Osteocyte (in vitro differentiated cells): ENCODE measurements at regions not wholly inside any gene's neighbourhood (a gene's known extent, or its start where the extent isn't known, plus 50 kb on each side); places are given as distances from the start of the nearest gene placed in this dataset.

ENCODE experiments used
- DNase-seq: peaks from one replicate; pipeline ENCODE4 v3.0.0; 2021; ENCODE audit warnings: mixed read lengths; ENCODE audit not compliant: unreplicated experiment; ENCODE audit errors: extremely low spot score
- H3K27ac Mint-ChIP-seq: one replicate; pipeline ENCODE4 v1.8.0; 2021; ENCODE audit warnings: mild to moderate bottlenecking, mixed read lengths; ENCODE audit not compliant: unreplicated experiment
- H3K27me3 Mint-ChIP-seq: one replicate; pipeline ENCODE4 v1.8.0; 2021; ENCODE audit warnings: mixed read lengths; ENCODE audit not compliant: unreplicated experiment
- H3K36me3 Mint-ChIP-seq: one replicate; pipeline ENCODE4 v1.8.0; 2021; ENCODE audit warnings: mixed read lengths; ENCODE audit not compliant: unreplicated experiment
- H3K4me1 Mint-ChIP-seq: one replicate; pipeline ENCODE4 v1.8.0; 2021; ENCODE audit warnings: mixed read lengths; ENCODE audit not compliant: unreplicated experiment
- H3K4me3 Mint-ChIP-seq: one replicate; pipeline ENCODE4 v1.8.0; 2021; ENCODE audit warnings: mild to moderate bottlenecking, moderate library complexity, mixed read lengths; ENCODE audit not compliant: unreplicated experiment
- H3K9me3 Mint-ChIP-seq: one replicate; pipeline ENCODE4 v1.8.0; 2021; ENCODE audit warnings: mixed read lengths; ENCODE audit not compliant: unreplicated experiment
- TF ChIP-seq, protein P1 (sequence below): fragments of 200-600 bp; sonication (generic); IDR thresholded peaks from 2 replicates; pipeline ENCODE4 v1.5.0; 2021; ENCODE audit warnings: antibody characterized with exemption, mild to moderate bottlenecking, moderate library complexity

DNA sequence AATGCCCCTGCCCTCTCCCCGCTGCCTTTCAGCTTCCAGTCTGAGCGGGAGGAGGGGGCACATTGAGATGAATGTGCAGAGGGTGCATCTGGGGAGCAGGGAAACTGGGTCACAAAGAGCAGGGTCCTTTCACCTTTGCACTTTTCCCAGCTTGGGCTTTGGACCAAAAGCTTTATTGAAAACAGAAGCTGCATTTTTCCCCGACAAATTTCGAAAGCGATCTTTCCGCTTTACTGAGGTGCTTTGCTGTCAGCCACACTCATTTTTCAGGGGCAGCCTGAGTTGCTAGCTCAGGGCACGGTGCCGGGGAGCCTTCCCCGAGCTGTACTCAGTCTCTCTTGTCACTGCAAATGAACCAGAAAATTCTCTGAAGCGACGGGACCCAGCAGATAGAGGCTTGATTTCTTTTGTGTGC lies 283.7 kb upstream of the SOX4 start:
- TF ChIP-seq, protein P1, sequence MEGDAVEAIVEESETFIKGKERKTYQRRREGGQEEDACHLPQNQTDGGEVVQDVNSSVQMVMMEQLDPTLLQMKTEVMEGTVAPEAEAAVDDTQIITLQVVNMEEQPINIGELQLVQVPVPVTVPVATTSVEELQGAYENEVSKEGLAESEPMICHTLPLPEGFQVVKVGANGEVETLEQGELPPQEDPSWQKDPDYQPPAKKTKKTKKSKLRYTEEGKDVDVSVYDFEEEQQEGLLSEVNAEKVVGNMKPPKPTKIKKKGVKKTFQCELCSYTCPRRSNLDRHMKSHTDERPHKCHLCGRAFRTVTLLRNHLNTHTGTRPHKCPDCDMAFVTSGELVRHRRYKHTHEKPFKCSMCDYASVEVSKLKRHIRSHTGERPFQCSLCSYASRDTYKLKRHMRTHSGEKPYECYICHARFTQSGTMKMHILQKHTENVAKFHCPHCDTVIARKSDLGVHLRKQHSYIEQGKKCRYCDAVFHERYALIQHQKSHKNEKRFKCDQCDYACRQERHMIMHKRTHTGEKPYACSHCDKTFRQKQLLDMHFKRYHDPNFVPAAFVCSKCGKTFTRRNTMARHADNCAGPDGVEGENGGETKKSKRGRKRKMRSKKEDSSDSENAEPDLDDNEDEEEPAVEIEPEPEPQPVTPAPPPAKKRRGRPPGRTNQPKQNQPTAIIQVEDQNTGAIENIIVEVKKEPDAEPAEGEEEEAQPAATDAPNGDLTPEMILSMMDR, result no peak
- Mint-ChIP-seq H3K4me1 (peaks cover 8% of the 10 kb centered on the region), H3K27me3 (peaks cover 9% of the 10 kb centered on the region), H3K4me3 (peak overlapping the region; percentile 70), H3K36me3 (no peaks in the 10 kb centered on the region), H3K9me3 (no peaks in the 10 kb centered on the region), H3K27ac (no peak overlapping the region)
- DNase-seq, result no peak

GRCh38 chr6:21310568-21311140 lies 282.9 kb upstream of the SOX4 start:
- no peaks in the 10 kb centered on the region for H3K9me3 Mint-ChIP-seq
- DNase-seq, result no peak
- H3K4me1 Mint-ChIP-seq, result peaks cover 8% of the 10 kb centered on the region
- no peak overlapping the region for H3K27ac Mint-ChIP-seq
- H3K4me3 Mint-ChIP-seq, result no peak overlapping the region
- no peaks in the 10 kb centered on the region for H3K36me3 Mint-ChIP-seq
- TF ChIP-seq, protein P1, result no peak
- peaks cover 9% of the 10 kb centered on the region for H3K27me3 Mint-ChIP-seq

GRCh38 chr6:21312118-21312517 lies 281.4 kb upstream of the SOX4 start:
- TF ChIP-seq, protein P1, result no peak
- H3K27ac Mint-ChIP-seq, result no peak overlapping the region
- no peaks in the 10 kb centered on the region for H3K9me3 Mint-ChIP-seq
- no peak overlapping the region for H3K4me3 Mint-ChIP-seq
- H3K36me3 Mint-ChIP-seq, result no peaks in the 10 kb centered on the region
- peaks cover 6% of the 10 kb centered on the region for H3K4me1 Mint-ChIP-seq
- peaks cover 9% of the 10 kb centered on the region for H3K27me3 Mint-ChIP-seq
- no peak for DNase-seq

DNA sequence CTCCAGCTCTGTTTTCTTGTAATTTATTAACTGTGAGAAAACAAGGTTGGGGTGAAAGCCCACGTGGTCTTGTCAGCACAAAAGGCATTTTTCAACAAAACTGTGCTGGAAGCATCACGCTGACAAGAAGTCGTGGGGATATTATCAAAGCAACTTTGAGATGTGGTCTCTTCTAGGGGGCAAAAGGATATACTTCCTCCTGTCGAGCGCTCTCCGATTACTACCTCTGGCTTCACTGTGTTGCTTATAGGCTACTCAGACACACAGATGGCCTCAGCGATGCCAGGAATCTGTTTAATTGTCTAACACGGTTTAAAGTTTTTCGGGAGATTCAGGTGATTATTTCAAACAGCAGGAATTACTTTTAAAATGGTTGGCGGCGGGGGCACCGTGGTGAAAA lies 275.9 kb upstream of the SOX4 start:
- Mint-ChIP-seq H3K4me3 (no peak overlapping the region), H3K27ac (no peak overlapping the region), H3K9me3 (peaks cover 4% of the 10 kb centered on the region), H3K36me3 (peaks cover 2% of the 10 kb centered on the region), H3K4me1 (peaks cover 1% of the 10 kb centered on the region), H3K27me3 (no peaks in the 10 kb centered on the region)
- TF ChIP-seq, protein P1, result no peak
- DNase-seq, result no peak

- DNase-seq, result no peak
- Mint-ChIP-seq H3K4me1 (peaks cover 1% of the 10 kb centered on the region), H3K4me3 (no peak overlapping the region), H3K27ac (no peak overlapping the region), H3K27me3 (no peaks in the 10 kb centered on the region), H3K36me3 (peaks cover 2% of the 10 kb centered on the region), H3K9me3 (peaks cover 4% of the 10 kb centered on the region)
- TF ChIP-seq, protein P1, result no peak
Observed at GRCh38 chr6:21321076-21321475, 272.5 kb upstream of the SOX4 start.
